ENCODE measurements at regions not wholly inside any gene's neighbourhood (a gene's known extent, or its start where the extent isn't known, plus 50 kb on each side); places are given as distances from the start of the nearest gene placed in this dataset.

GRCh38 chr14:97630249-97630648 is 833.1 kb downstream of the VRK1 start:
- DNase-seq (ENCODE audit: low read depth in 6 of 9, low spot score in 9 of 9) = no peak
- no peak overlapping the region for H3K4me3 ChIP-seq (ENCODE audit: low read length in 2 of 2)
- H3K4me1 ChIP-seq (ENCODE audit: control insufficient read depth in 2 of 2, insufficient read depth in 2 of 2, low read length in 2 of 2) = peaks cover 18 to 22% of the 10 kb centered on the region in 2 donors
- H3K27ac ChIP-seq (ENCODE audit: low read depth in 1 of 2, low read length in 1 of 2) = no peak overlapping the region
- no peaks in the 10 kb centered on the region for H3K27me3 ChIP-seq (ENCODE audit: control insufficient read depth in 2 of 2, insufficient read depth in 1 of 2, low read length in 1 of 2)
- H3K9me3 ChIP-seq (ENCODE audit: control insufficient read depth in 2 of 2, insufficient read depth in 1 of 2, low read length in 1 of 2) = no peaks in the 10 kb centered on the region
- 98% methylated on average over 5 of the region's 5 CpGs for WGBS
- no peaks in the 10 kb centered on the region for H3K36me3 ChIP-seq (ENCODE audit: control insufficient read depth in 2 of 2, insufficient read depth in 2 of 2, low read length in 1 of 2)

GRCh38 chr14:97633131-97633738 is 836.1 kb downstream of the VRK1 start:
- H3K4me1 ChIP-seq (ENCODE audit: control insufficient read depth in 2 of 2, insufficient read depth in 2 of 2, low read length in 2 of 2) = peaks cover 14 to 26% of the 10 kb centered on the region in 2 donors
- no peak overlapping the region for H3K4me3 ChIP-seq (ENCODE audit: low read length in 2 of 2)
- H3K27ac ChIP-seq (ENCODE audit: low read depth in 1 of 2, low read length in 1 of 2) = no peak overlapping the region
- DNase-seq (ENCODE audit: low read depth in 6 of 9, low spot score in 9 of 9) = no peak
- no peaks in the 10 kb centered on the region for H3K36me3 ChIP-seq (ENCODE audit: control insufficient read depth in 2 of 2, insufficient read depth in 2 of 2, low read length in 1 of 2)
- WGBS = 99% methylated on average over 4 of the region's 4 CpGs
- no peaks in the 10 kb centered on the region for H3K27me3 ChIP-seq (ENCODE audit: control insufficient read depth in 2 of 2, insufficient read depth in 1 of 2, low read length in 1 of 2)
- no peaks in the 10 kb centered on the region for H3K9me3 ChIP-seq (ENCODE audit: control insufficient read depth in 2 of 2, insufficient read depth in 1 of 2, low read length in 1 of 2)

- peak overlapping the region; percentile 19 to 26 for H3K4me3 ChIP-seq (ENCODE audit: low read length in 2 of 2)
- WGBS = 39% methylated on average over 13 of the region's 13 CpGs
- H3K27ac ChIP-seq (ENCODE audit: low read depth in 1 of 2, low read length in 1 of 2) = peak overlapping the region in 1 of 2 donors; percentile 62
- no peaks in the 10 kb centered on the region for H3K27me3 ChIP-seq (ENCODE audit: control insufficient read depth in 2 of 2, insufficient read depth in 1 of 2, low read length in 1 of 2)
- peaks cover 20 to 37% of the 10 kb centered on the region in 2 donors for H3K4me1 ChIP-seq (ENCODE audit: control insufficient read depth in 2 of 2, insufficient read depth in 2 of 2, low read length in 2 of 2)
- no peaks in the 10 kb centered on the region for H3K36me3 ChIP-seq (ENCODE audit: control insufficient read depth in 2 of 2, insufficient read depth in 2 of 2, low read length in 1 of 2)
- no peaks in the 10 kb centered on the region for H3K9me3 ChIP-seq (ENCODE audit: control insufficient read depth in 2 of 2, insufficient read depth in 1 of 2, low read length in 1 of 2)
- peak in 3 of 9 donors; percentile 32 to 74 (median 35) for DNase-seq (ENCODE audit: low read depth in 6 of 9, low spot score in 9 of 9)
These were observed 837.6 kb downstream of the VRK1 start for GRCh38 chr14:97634751-97635150.

GRCh38 chr14:97638864-97639263 is 841.7 kb downstream of the VRK1 start:
- DNase-seq (ENCODE audit: low read depth in 6 of 9, low spot score in 9 of 9) = no peak
- H3K4me1 ChIP-seq (ENCODE audit: control insufficient read depth in 2 of 2, insufficient read depth in 2 of 2, low read length in 2 of 2) = peaks cover 20 to 35% of the 10 kb centered on the region in 2 donors
- H3K36me3 ChIP-seq (ENCODE audit: control insufficient read depth in 2 of 2, insufficient read depth in 2 of 2, low read length in 1 of 2) = no peaks in the 10 kb centered on the region
- no peak overlapping the region for H3K4me3 ChIP-seq (ENCODE audit: low read length in 2 of 2)
- H3K9me3 ChIP-seq (ENCODE audit: control insufficient read depth in 2 of 2, insufficient read depth in 1 of 2, low read length in 1 of 2) = no peaks in the 10 kb centered on the region
- H3K27me3 ChIP-seq (ENCODE audit: control insufficient read depth in 2 of 2, insufficient read depth in 1 of 2, low read length in 1 of 2) = no peaks in the 10 kb centered on the region
- H3K27ac ChIP-seq (ENCODE audit: low read depth in 1 of 2, low read length in 1 of 2) = peak overlapping the region in 1 of 2 donors; percentile 30
- WGBS = 88% methylated on average over 3 of the region's 3 CpGs

GRCh38 chr14:97640031-97640430 is 842.8 kb downstream of the VRK1 start:
- H3K27me3 ChIP-seq (ENCODE audit: control insufficient read depth in 2 of 2, insufficient read depth in 1 of 2, low read length in 1 of 2) = no peaks in the 10 kb centered on the region
- H3K4me1 ChIP-seq (ENCODE audit: control insufficient read depth in 2 of 2, insufficient read depth in 2 of 2, low read length in 2 of 2) = peaks cover 17 to 36% of the 10 kb centered on the region in 2 donors
- WGBS = 97% methylated on average over 5 of the region's 5 CpGs
- no peaks in the 10 kb centered on the region for H3K9me3 ChIP-seq (ENCODE audit: control insufficient read depth in 2 of 2, insufficient read depth in 1 of 2, low read length in 1 of 2)
- no peak overlapping the region for H3K4me3 ChIP-seq (ENCODE audit: low read length in 2 of 2)
- H3K27ac ChIP-seq (ENCODE audit: low read depth in 1 of 2, low read length in 1 of 2) = no peak overlapping the region
- no peak for DNase-seq (ENCODE audit: low read depth in 6 of 9, low spot score in 9 of 9)
- no peaks in the 10 kb centered on the region for H3K36me3 ChIP-seq (ENCODE audit: control insufficient read depth in 2 of 2, insufficient read depth in 2 of 2, low read length in 1 of 2)

GRCh38 chr14:97641827-97642226 is 844.6 kb downstream of the VRK1 start:
- H3K27me3 ChIP-seq (ENCODE audit: control insufficient read depth in 2 of 2, insufficient read depth in 1 of 2, low read length in 1 of 2) = no peaks in the 10 kb centered on the region
- 86% methylated on average over 8 of the region's 8 CpGs for WGBS
- H3K27ac ChIP-seq (ENCODE audit: low read depth in 1 of 2, low read length in 1 of 2) = peak overlapping the region in 1 of 2 donors; percentile 57
- no peaks in the 10 kb centered on the region for H3K36me3 ChIP-seq (ENCODE audit: control insufficient read depth in 2 of 2, insufficient read depth in 2 of 2, low read length in 1 of 2)
- H3K4me3 ChIP-seq (ENCODE audit: low read length in 2 of 2) = no peak overlapping the region
- DNase-seq (ENCODE audit: low read depth in 6 of 9, low spot score in 9 of 9) = no peak
- peaks cover 15 to 28% of the 10 kb centered on the region in 2 donors for H3K4me1 ChIP-seq (ENCODE audit: control insufficient read depth in 2 of 2, insufficient read depth in 2 of 2, low read length in 2 of 2)
- H3K9me3 ChIP-seq (ENCODE audit: control insufficient read depth in 2 of 2, insufficient read depth in 1 of 2, low read length in 1 of 2) = no peaks in the 10 kb centered on the region

GRCh38 chr14:97642631-97643030 is 845.4 kb downstream of the VRK1 start:
- Histone ChIP-seq H3K27ac (ENCODE audit: low read depth in 1 of 2, low read length in 1 of 2) (no peak overlapping the region), H3K9me3 (ENCODE audit: control insufficient read depth in 2 of 2, insufficient read depth in 1 of 2, low read length in 1 of 2) (no peaks in the 10 kb centered on the region), H3K36me3 (ENCODE audit: control insufficient read depth in 2 of 2, insufficient read depth in 2 of 2, low read length in 1 of 2) (no peaks in the 10 kb centered on the region), H3K4me1 (ENCODE audit: control insufficient read depth in 2 of 2, insufficient read depth in 2 of 2, low read length in 2 of 2) (peaks cover 10 to 22% of the 10 kb centered on the region in 2 donors), H3K27me3 (ENCODE audit: control insufficient read depth in 2 of 2, insufficient read depth in 1 of 2, low read length in 1 of 2) (no peaks in the 10 kb centered on the region), H3K4me3 (ENCODE audit: low read length in 2 of 2) (no peak overlapping the region)
- DNase-seq (ENCODE audit: low read depth in 6 of 9, low spot score in 9 of 9) = no peak
- 94% methylated on average over 3 of the region's 3 CpGs for WGBS

GRCh38 chr14:97644365-97644764 is 847.2 kb downstream of the VRK1 start:
- Histone ChIP-seq H3K27me3 (ENCODE audit: control insufficient read depth in 2 of 2, insufficient read depth in 1 of 2, low read length in 1 of 2) (no peaks in the 10 kb centered on the region), H3K36me3 (ENCODE audit: control insufficient read depth in 2 of 2, insufficient read depth in 2 of 2, low read length in 1 of 2) (no peaks in the 10 kb centered on the region), H3K4me1 (ENCODE audit: control insufficient read depth in 2 of 2, insufficient read depth in 2 of 2, low read length in 2 of 2) (peaks cover 4 to 10% of the 10 kb centered on the region in 2 donors), H3K9me3 (ENCODE audit: control insufficient read depth in 2 of 2, insufficient read depth in 1 of 2, low read length in 1 of 2) (no peaks in the 10 kb centered on the region), H3K27ac (ENCODE audit: low read depth in 1 of 2, low read length in 1 of 2) (no peak overlapping the region), H3K4me3 (ENCODE audit: low read length in 2 of 2) (no peak overlapping the region)
- WGBS = 94% methylated on average over 1 of the region's 1 CpG
- no peak for DNase-seq (ENCODE audit: low read depth in 6 of 9, low spot score in 9 of 9)

- Histone ChIP-seq H3K36me3 (ENCODE audit: control insufficient read depth in 2 of 2, insufficient read depth in 2 of 2, low read length in 1 of 2) (no peaks in the 10 kb centered on the region), H3K9me3 (ENCODE audit: control insufficient read depth in 2 of 2, insufficient read depth in 1 of 2, low read length in 1 of 2) (no peaks in the 10 kb centered on the region), H3K27me3 (ENCODE audit: control insufficient read depth in 2 of 2, insufficient read depth in 1 of 2, low read length in 1 of 2) (no peaks in the 10 kb centered on the region), H3K4me3 (ENCODE audit: low read length in 2 of 2) (no peak overlapping the region), H3K4me1 (ENCODE audit: control insufficient read depth in 2 of 2, insufficient read depth in 2 of 2, low read length in 2 of 2) (no peaks in the 10 kb centered on the region), H3K27ac (ENCODE audit: low read depth in 1 of 2, low read length in 1 of 2) (no peak overlapping the region)
- DNase-seq (ENCODE audit: low read depth in 6 of 9, low spot score in 9 of 9) = no peak
- 98% methylated on average over 5 of the region's 5 CpGs for WGBS
These were observed 852.6 kb downstream of the VRK1 start for GRCh38 chr14:97649752-97650151.
